ENCODE measurements at regions not wholly inside any gene's neighbourhood (a gene's known extent, or its start where the extent isn't known, plus 50 kb on each side); places are given as distances from the start of the nearest gene placed in this dataset.
A peak's percentile ranks its signal among the peaks of the same experiment; 100 is the strongest.

- WGBS, 2 donors, result 86 to 91% methylated on average over 3 of the region's 3 CpGs
- H3K4me1 ChIP-seq, result no peaks in the 10 kb centered on the region
- H3K27ac ChIP-seq, result no peak overlapping the region
- H3K27me3 ChIP-seq, result no peaks in the 10 kb centered on the region
- H3K4me3 ChIP-seq, result no peak overlapping the region
- H3K9me3 ChIP-seq, result no peaks in the 10 kb centered on the region
- no peak for DNase-seq (ENCODE audit: low spot score in 2 of 2)
- no peaks in the 10 kb centered on the region for H3K36me3 ChIP-seq
- TF ChIP-seq EP300 (IDR thresholded peaks at IDR 0.05) (no peak), CTCF (IDR thresholded peaks at IDR 0.05) (no peak), POLR2A (IDR thresholded peaks at IDR 0.05) (no peak)
Measured at GRCh38 chr16:73197598-73197997, 149.7 kb upstream of the ZFHX3 start.

- H3K9me3 ChIP-seq, result no peaks in the 10 kb centered on the region
- peak; percentile 69 to 93 for DNase-seq (ENCODE audit: low spot score in 2 of 2)
- WGBS, 2 donors, result 40 to 43% methylated on average over 4 of the region's 4 CpGs
- peak; percentile 44 to 77 (median 53) for TF ChIP-seq CTCF (IDR thresholded peaks at IDR 0.05)
- no peak for TF ChIP-seq EP300 (IDR thresholded peaks at IDR 0.05)
- H3K4me1 ChIP-seq, result no peaks in the 10 kb centered on the region
- H3K27me3 ChIP-seq, result no peaks in the 10 kb centered on the region
- H3K36me3 ChIP-seq, result no peaks in the 10 kb centered on the region
- H3K4me3 ChIP-seq, result no peak overlapping the region
- H3K27ac ChIP-seq, result no peak overlapping the region
Measured at GRCh38 chr16:73196670-73197069, 148.7 kb upstream of the ZFHX3 start.

GRCh38 chr16:73193464-73193863, 145.5 kb upstream of the ZFHX3 start:
- TF ChIP-seq EP300 (IDR thresholded peaks at IDR 0.05), result no peak
- no peak for TF ChIP-seq POLR2A (IDR thresholded peaks at IDR 0.05)
- TF ChIP-seq CTCF (IDR thresholded peaks at IDR 0.05), result no peak
- no peak for DNase-seq (ENCODE audit: low spot score in 2 of 2)
- WGBS, 2 donors, result 100% methylated on average over 1 of the region's 1 CpG
- H3K4me3 ChIP-seq, result no peak overlapping the region
- H3K27ac ChIP-seq, result no peak overlapping the region
- H3K36me3 ChIP-seq, result no peaks in the 10 kb centered on the region
- no peaks in the 10 kb centered on the region for H3K27me3 ChIP-seq
- H3K4me1 ChIP-seq, result no peaks in the 10 kb centered on the region
- H3K9me3 ChIP-seq, result no peaks in the 10 kb centered on the region

- no peak for TF ChIP-seq CTCF (IDR thresholded peaks at IDR 0.05)
- TF ChIP-seq POLR2A (IDR thresholded peaks at IDR 0.05), result no peak
- no peak for TF ChIP-seq EP300 (IDR thresholded peaks at IDR 0.05)
- H3K27ac ChIP-seq, result no peak overlapping the region
Measured at GRCh38 chr16:73192232-73192894, 144.4 kb upstream of the ZFHX3 start.

GRCh38 chr16:73191660-73192046, 143.7 kb upstream of the ZFHX3 start:
- DNase-seq (ENCODE audit: low spot score in 2 of 2), result no peak
- Histone ChIP-seq H3K4me3 (no peak overlapping the region), H3K27me3 (no peaks in the 10 kb centered on the region), H3K9me3 (no peaks in the 10 kb centered on the region), H3K36me3 (no peaks in the 10 kb centered on the region), H3K4me1 (no peaks in the 10 kb centered on the region), H3K27ac (no peak overlapping the region)
- TF ChIP-seq EP300 (IDR thresholded peaks at IDR 0.05) (no peak), POLR2A (IDR thresholded peaks at IDR 0.05) (no peak), CTCF (IDR thresholded peaks at IDR 0.05) (no peak)
- 74 to 78% methylated on average over 8 of the region's 8 CpGs for WGBS, 2 donors

More at GRCh38 chr16:73192232-73192894, 144.4 kb upstream of the ZFHX3 start:
- no peak overlapping the region for H3K4me3 ChIP-seq
- H3K4me1 ChIP-seq, result no peaks in the 10 kb centered on the region
- no peaks in the 10 kb centered on the region for H3K9me3 ChIP-seq
- no peaks in the 10 kb centered on the region for H3K36me3 ChIP-seq
- no peaks in the 10 kb centered on the region for H3K27me3 ChIP-seq
- WGBS, 2 donors, result 57 to 63% methylated on average over 19 of the region's 19 CpGs
- DNase-seq (ENCODE audit: low spot score in 2 of 2), result no peak

Data from tibial nerve (tissue), 4 donors.